H9 (cell line): ENCODE measurements at regions not wholly inside any gene's neighbourhood (a gene's known extent, or its start where the extent isn't known, plus 50 kb on each side); places are given as distances from the start of the nearest gene placed in this dataset.

Source experiments
- DNase-seq: peaks from one replicate; pipeline ENCODE4 v3.0.0-alpha.2; 2017
- H2AFZ ChIP-seq: one replicate; pipeline ENCODE4 v1.6.1; 2013; ENCODE audit warnings: mild to moderate bottlenecking, low read length, control low read depth, moderate library complexity
- H2AK5ac ChIP-seq: 2 replicates; pipeline ENCODE4 v1.6.1; 2013; ENCODE audit warnings: low read length, control low read depth, mixed read lengths; ENCODE audit not compliant: insufficient read length
- H2BK120ac ChIP-seq: one replicate; pipeline ENCODE4 v1.6.1; 2013; ENCODE audit warnings: low read depth, mild to moderate bottlenecking, low read length, control low read depth, inconsistent platforms; ENCODE audit not compliant: poor library complexity, severe bottlenecking
- H2BK12ac ChIP-seq: 2 replicates; pipeline ENCODE4 v1.6.1; 2013; ENCODE audit warnings: low read length, control low read depth, mixed read lengths, low read depth; ENCODE audit not compliant: insufficient read length
- H2BK15ac ChIP-seq: 2 replicates; pipeline ENCODE4 v1.6.1; 2013; ENCODE audit warnings: low read depth, low read length, control low read depth
- H2BK20ac ChIP-seq: one replicate; pipeline ENCODE4 v1.6.1; 2013; ENCODE audit warnings: low read depth, mild to moderate bottlenecking, low read length, control low read depth, inconsistent platforms; ENCODE audit not compliant: poor library complexity, severe bottlenecking
- H2BK5ac ChIP-seq: 2 replicates; pipeline ENCODE4 v1.6.1; 2013; ENCODE audit warnings: low read length, control low read depth, mixed read lengths; ENCODE audit not compliant: insufficient read length
- H3K14ac ChIP-seq: 2 replicates; pipeline ENCODE4 v1.6.1; 2013; ENCODE audit warnings: low read length, control low read depth; ENCODE audit not compliant: insufficient read depth
- H3K18ac ChIP-seq: 2 replicates; pipeline ENCODE4 v1.6.1; 2013; ENCODE audit warnings: low read depth, mild to moderate bottlenecking, mixed read lengths, low read length, control low read depth; ENCODE audit not compliant: insufficient read length
- H3K23ac ChIP-seq: 2 replicates; pipeline ENCODE4 v1.6.1; 2013; ENCODE audit warnings: low read length, control low read depth, mixed read lengths, low read depth; ENCODE audit not compliant: insufficient read length
- H3K23me2 ChIP-seq: 2 replicates; pipeline ENCODE4 v1.6.1; 2013; ENCODE audit warnings: low read depth, mild to moderate bottlenecking, mixed read lengths, low read length, control low read depth; ENCODE audit not compliant: insufficient read length, poor library complexity, severe bottlenecking
- H3K27ac ChIP-seq: 2 replicates; pipeline ENCODE4 v1.5.1; 2013; ENCODE audit warnings: low read length, control low read depth, mixed read lengths, low read depth; ENCODE audit not compliant: insufficient read length
- H3K27me3 ChIP-seq: 2 replicates; pipeline ENCODE4 v1.6.1; 2013; ENCODE audit warnings: low read length, control low read depth, inconsistent platforms; ENCODE audit not compliant: insufficient read depth
- H3K4ac ChIP-seq: 2 replicates; pipeline ENCODE4 v1.6.1; 2013; ENCODE audit warnings: low read depth, mild to moderate bottlenecking, control low read depth, inconsistent platforms, low read length, moderate library complexity
- H3K4me1 ChIP-seq: 2 replicates; pipeline ENCODE4 v1.6.1; 2013; ENCODE audit warnings: low read length, control low read depth, inconsistent platforms; ENCODE audit not compliant: insufficient read depth
- H3K4me2 ChIP-seq: 2 replicates; pipeline ENCODE4 v1.6.1; 2013; ENCODE audit warnings: low read length, control low read depth, mixed read lengths; ENCODE audit not compliant: insufficient read length, insufficient read depth
- H3K56ac ChIP-seq: 2 replicates; pipeline ENCODE4 v1.6.1; 2013; ENCODE audit warnings: low read depth, mild to moderate bottlenecking, mixed read lengths, low read length, control low read depth; ENCODE audit not compliant: insufficient read length
- H3K79me1 ChIP-seq: 2 replicates; pipeline ENCODE4 v1.6.1; 2013; ENCODE audit warnings: low read depth, mild to moderate bottlenecking, moderate library complexity, low read length, control low read depth, inconsistent platforms; ENCODE audit not compliant: insufficient read depth, poor library complexity, severe bottlenecking
- H3K79me2 ChIP-seq: 2 replicates; pipeline ENCODE4 v1.6.1; 2013; ENCODE audit warnings: low read length, control low read depth, inconsistent platforms; ENCODE audit not compliant: insufficient read depth
- H3K9ac ChIP-seq: 2 replicates; pipeline ENCODE4 v1.6.1; 2013; ENCODE audit warnings: low read length, control low read depth, mixed read lengths; ENCODE audit not compliant: insufficient read length; ENCODE audit errors: extremely low read depth
- H3K9me3 ChIP-seq: one replicate; pipeline ENCODE4 v1.6.1; 2013; ENCODE audit warnings: low read depth, low read length, inconsistent platforms; ENCODE audit not compliant: control insufficient read depth
- H3T11ph ChIP-seq: one replicate; pipeline ENCODE4 v1.6.1; 2013; ENCODE audit warnings: mild to moderate bottlenecking, low read length, control low read depth, inconsistent platforms
- H4K20me1 ChIP-seq: one replicate; pipeline ENCODE4 v1.6.1; 2013; ENCODE audit not compliant: control insufficient read depth, insufficient read length, insufficient read depth
- H4K5ac ChIP-seq: 2 replicates; pipeline ENCODE4 v1.6.1; 2013; ENCODE audit warnings: low read depth, mild to moderate bottlenecking, mixed read lengths, low read length, control low read depth; ENCODE audit not compliant: insufficient read length
- H4K8ac ChIP-seq: replicated peaks from 2 replicates; pipeline ENCODE4 v1.6.1; 2013; ENCODE audit warnings: low read length, control low read depth, mixed read lengths, low read depth; ENCODE audit not compliant: insufficient read length
- H4K91ac ChIP-seq: 2 replicates; pipeline ENCODE4 v1.6.1; 2013; ENCODE audit warnings: low read depth, mild to moderate bottlenecking, moderate library complexity, mixed read lengths, low read length, control low read depth; ENCODE audit not compliant: insufficient read length
- H3K27ac Mint-ChIP-seq, 3 experiments: 2 replicates in 2 of 3; 3 replicates in 1 of 3; pipeline ENCODE4 v1.8.0; 2020 to 2021; ENCODE audit warnings: mixed read lengths in 3 of 3, mild to moderate bottlenecking in 1 of 3, moderate library complexity in 1 of 3
- H3K27me3 Mint-ChIP-seq: 2 replicates; pipeline ENCODE4 v1.8.0; 2021; ENCODE audit warnings: low read depth, mild to moderate bottlenecking, moderate library complexity, mixed read lengths
- H3K36me3 Mint-ChIP-seq, 3 experiments: 2 replicates in 2 of 3; 3 replicates in 1 of 3; pipeline ENCODE4 v1.8.0; 2020 to 2021; ENCODE audit warnings: low read depth in 3 of 3, mixed read lengths in 3 of 3; ENCODE audit not compliant: insufficient read depth in 1 of 3
- H3K4me1 Mint-ChIP-seq, 2 experiments: 2 replicates each; pipeline ENCODE4 v1.8.0; 2020; ENCODE audit warnings: mixed read lengths in 2 of 2
- H3K4me3 Mint-ChIP-seq, 2 experiments: 2 replicates in 1 of 2; 3 replicates in 1 of 2; pipeline ENCODE4 v1.8.0; 2020 to 2021; ENCODE audit warnings: mild to moderate bottlenecking in 2 of 2, mixed read lengths in 2 of 2, moderate library complexity in 1 of 2
- H3K9me3 Mint-ChIP-seq, 2 experiments: 2 replicates in 1 of 2; 3 replicates in 1 of 2; pipeline ENCODE4 v1.8.0; 2020; ENCODE audit warnings: mild to moderate bottlenecking in 2 of 2, mixed read lengths in 2 of 2, moderate library complexity in 1 of 2
- WGBS: extraction: QIAGEN DNeasy Blood & Tissue Kit; methylation state at CpG from one replicate; pipeline ENCODE4 v1.1.7; 2013; ENCODE audit warnings: missing lambda C conversion rate, low lambda C conversion rate, mixed read lengths; ENCODE audit not compliant: insufficient read length; ENCODE audit errors: extremely low coverage; 5-methylcytosine and 5-hydroxymethylcytosine counted together
- TF ChIP-seq, protein P1 (sequence below): fragments of 200-600 bp; sonication (generic); conservative IDR thresholded peaks from 3 replicates; pipeline ENCODE4 v1.8.0; 2021; ENCODE audit warnings: antibody characterized with exemption, mild to moderate bottlenecking

DNA sequence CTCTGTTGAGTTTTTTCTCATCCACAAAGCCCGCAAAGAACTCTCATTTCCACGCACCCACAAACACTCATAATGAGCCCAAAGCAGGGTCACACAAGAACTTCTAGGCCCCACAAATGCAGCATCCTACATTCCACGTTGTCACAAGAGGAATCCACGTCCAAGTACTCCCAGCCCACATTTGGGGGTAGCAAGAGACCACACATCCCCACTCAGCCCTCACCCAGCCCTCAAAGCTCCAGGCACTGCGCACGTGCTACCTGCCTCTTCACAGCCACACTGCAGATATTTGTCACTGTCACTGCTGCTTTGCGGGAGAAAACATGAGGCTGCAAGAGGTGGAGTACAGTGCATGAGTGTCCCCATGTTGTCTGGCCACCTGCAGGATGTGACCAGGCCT is 187.6 kb upstream of the CDYL start:
- no peaks in the 10 kb centered on the region for H3K27me3 ChIP-seq
- no CpG with 5 or more reads among the region's 7 CpGs for WGBS
- no peak overlapping the region for H3T11ph ChIP-seq
- TF ChIP-seq, protein P1, sequence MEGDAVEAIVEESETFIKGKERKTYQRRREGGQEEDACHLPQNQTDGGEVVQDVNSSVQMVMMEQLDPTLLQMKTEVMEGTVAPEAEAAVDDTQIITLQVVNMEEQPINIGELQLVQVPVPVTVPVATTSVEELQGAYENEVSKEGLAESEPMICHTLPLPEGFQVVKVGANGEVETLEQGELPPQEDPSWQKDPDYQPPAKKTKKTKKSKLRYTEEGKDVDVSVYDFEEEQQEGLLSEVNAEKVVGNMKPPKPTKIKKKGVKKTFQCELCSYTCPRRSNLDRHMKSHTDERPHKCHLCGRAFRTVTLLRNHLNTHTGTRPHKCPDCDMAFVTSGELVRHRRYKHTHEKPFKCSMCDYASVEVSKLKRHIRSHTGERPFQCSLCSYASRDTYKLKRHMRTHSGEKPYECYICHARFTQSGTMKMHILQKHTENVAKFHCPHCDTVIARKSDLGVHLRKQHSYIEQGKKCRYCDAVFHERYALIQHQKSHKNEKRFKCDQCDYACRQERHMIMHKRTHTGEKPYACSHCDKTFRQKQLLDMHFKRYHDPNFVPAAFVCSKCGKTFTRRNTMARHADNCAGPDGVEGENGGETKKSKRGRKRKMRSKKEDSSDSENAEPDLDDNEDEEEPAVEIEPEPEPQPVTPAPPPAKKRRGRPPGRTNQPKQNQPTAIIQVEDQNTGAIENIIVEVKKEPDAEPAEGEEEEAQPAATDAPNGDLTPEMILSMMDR: no peak
- DNase-seq: no peak
- H3K27me3 Mint-ChIP-seq: peaks cover 7% of the 10 kb centered on the region
- no peak overlapping the region for H3K27ac ChIP-seq
- H3K79me2 ChIP-seq: no peaks in the 10 kb centered on the region
- H2BK15ac ChIP-seq: no peak overlapping the region
- no peak overlapping the region for H2BK12ac ChIP-seq
- no peaks in the 10 kb centered on the region for H3K9me3 ChIP-seq
- no peak overlapping the region for H3K27ac Mint-ChIP-seq
- no peaks in the 10 kb centered on the region for H3K9me3 Mint-ChIP-seq
- no peak overlapping the region for H3K4me2 ChIP-seq
- no peak overlapping the region for H2BK20ac ChIP-seq
- H3K4me3 Mint-ChIP-seq: no peak overlapping the region
- no peaks in the 10 kb centered on the region for H4K20me1 ChIP-seq
- H3K18ac ChIP-seq: no peak overlapping the region
- no peak overlapping the region for H4K91ac ChIP-seq
- no peaks in the 10 kb centered on the region for H3K4me1 ChIP-seq
- H2AK5ac ChIP-seq: no peak overlapping the region
- no peaks in the 10 kb centered on the region for H3K79me1 ChIP-seq
- no peak overlapping the region for H3K14ac ChIP-seq
- no peaks in the 10 kb centered on the region for H3K23me2 ChIP-seq
- H4K8ac ChIP-seq: no peak overlapping the region
- H3K36me3 Mint-ChIP-seq: no peaks in the 10 kb centered on the region; a peak in 1 of 7 replicates
- no peak overlapping the region for H3K9ac ChIP-seq
- H2AFZ ChIP-seq: no peak overlapping the region
- H2BK120ac ChIP-seq: no peak overlapping the region
- no peak overlapping the region for H2BK5ac ChIP-seq
- H3K56ac ChIP-seq: no peak overlapping the region
- no peak overlapping the region for H4K5ac ChIP-seq
- H3K23ac ChIP-seq: no peak overlapping the region
- H3K4ac ChIP-seq: no peak overlapping the region
- H3K4me1 Mint-ChIP-seq: peaks cover 3 to 7% of the 10 kb centered on the region in 2 experiments; a peak in 1 of 4 replicates
